Renal cortical epithelial cell (primary cell): ENCODE measurements at regions not wholly inside any gene's neighbourhood (a gene's known extent, or its start where the extent isn't known, plus 50 kb on each side); places are given as distances from the start of the nearest gene placed in this dataset.
A peak's percentile ranks its signal among the peaks of the same experiment; 100 is the strongest.
"Not testable (repeated sequence)": the region's sequence is repeated elsewhere in the genome, so short reads cannot be mapped to it uniquely, and the experiment has no call there.

ENCODE experiments used
- DNase-seq: peaks from one replicate; pipeline ENCODE4 v3.0.0-alpha.2; 2011; ENCODE audit warnings: low read depth

- no peak for DNase-seq
These were observed 1355.2 kb downstream of the CDH8 start for GRCh38 chr16:60681043-60681442.

GRCh38 chr16:60675022-60675421 is 1361.2 kb downstream of the CDH8 start:
- DNase-seq, result no peak

DNA sequence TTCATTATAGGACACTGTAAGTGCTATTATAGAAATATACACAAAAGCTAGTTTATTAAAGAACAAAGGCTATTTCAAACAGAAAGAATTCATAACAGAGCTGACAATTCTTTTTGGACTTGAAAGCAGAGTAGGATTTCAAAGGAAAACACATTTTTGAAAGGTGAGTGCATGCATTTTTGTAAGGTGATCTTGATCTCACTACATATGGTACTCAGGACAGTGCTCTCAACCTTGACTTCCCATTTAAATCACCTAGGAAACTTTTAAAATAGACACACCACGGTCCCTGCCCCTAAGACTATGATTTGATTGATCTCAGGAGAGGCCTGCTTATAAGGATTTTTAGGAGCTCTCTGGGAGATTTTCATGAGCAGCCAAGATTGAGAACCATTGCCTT is 1362.0 kb downstream of the CDH8 start:
- DNase-seq, result no peak

DNA sequence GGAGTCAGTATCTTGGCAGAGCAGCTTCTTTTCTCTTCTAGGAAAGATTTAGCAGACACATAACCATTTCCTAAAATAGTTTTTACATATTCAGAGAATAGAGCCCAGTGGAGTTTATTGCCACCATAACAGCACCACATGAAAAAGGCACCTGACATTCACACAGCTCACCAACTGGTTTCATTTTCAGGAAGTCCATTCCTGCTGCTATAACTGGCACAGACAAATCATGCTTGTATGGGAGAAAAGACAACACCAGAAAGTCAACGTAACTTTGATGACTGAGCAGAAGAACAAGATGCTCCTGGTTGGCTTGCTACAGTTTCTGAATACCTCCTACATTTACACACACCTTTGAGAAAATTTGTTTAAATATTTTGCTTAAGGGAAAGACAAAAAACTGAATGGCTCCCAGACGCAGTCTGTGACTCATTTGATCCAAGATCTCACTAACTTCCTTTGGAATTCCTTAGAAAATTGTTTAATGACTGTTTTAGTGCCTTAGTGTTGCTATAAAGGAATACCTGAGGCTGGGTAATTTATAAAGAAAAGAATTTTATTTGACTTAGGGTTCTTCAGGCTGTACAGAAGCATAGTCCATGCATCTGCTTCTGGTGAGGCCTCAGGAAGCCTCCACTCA is 1380.6 kb downstream of the CDH8 start:
- no peak for DNase-seq

- no peak for DNase-seq
These were observed 1384.9 kb downstream of the CDH8 start for GRCh38 chr16:60651346-60651745.

GRCh38 chr16:60648290-60648689 is 1387.9 kb downstream of the CDH8 start:
- DNase-seq, result no peak

GRCh38 chr16:60647388-60647787 is 1388.8 kb downstream of the CDH8 start:
- not testable (repeated sequence) for DNase-seq

- no peak for DNase-seq
These were observed 1389.6 kb downstream of the CDH8 start for GRCh38 chr16:60646631-60647030.

DNA sequence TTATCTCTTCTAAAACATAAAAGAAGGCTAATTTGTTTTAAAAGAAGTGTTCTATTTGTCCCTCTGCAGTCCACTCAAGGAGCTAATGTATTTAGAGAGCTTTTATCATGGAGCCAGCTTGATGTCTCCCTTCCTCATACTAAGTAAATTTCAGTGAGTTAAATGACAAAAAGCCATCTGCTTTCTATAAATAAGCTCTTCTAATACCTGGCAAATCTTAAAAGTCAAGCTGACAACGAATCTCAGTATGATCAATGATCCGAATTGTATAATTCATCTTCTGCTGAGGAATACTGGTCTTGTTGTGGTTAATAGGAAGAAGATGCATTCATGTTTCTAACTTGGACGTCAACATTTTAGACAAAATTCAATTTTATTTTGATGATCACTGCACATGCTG is 1390.7 kb downstream of the CDH8 start:
- DNase-seq, result no peak

DNA sequence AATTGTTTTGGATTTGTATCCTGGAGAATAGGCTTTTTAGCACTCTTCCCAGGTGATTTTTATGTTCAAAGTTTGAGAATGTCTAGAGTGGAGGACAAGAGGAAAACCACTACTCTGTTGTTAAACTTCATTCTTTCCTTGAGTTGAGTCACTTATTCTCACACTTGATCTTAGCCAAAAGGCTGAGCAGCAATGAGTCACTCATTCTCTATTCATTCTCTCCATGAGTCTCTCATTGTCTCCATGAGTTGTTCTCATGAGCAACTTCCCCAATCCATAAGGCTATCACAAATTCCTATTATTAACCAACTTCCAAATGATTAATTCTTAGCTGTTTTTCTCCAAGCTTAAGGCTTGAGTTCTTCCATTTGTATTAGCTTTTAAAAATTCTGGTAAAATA is 1393.3 kb downstream of the CDH8 start:
- DNase-seq, result peak; percentile 6

DNA sequence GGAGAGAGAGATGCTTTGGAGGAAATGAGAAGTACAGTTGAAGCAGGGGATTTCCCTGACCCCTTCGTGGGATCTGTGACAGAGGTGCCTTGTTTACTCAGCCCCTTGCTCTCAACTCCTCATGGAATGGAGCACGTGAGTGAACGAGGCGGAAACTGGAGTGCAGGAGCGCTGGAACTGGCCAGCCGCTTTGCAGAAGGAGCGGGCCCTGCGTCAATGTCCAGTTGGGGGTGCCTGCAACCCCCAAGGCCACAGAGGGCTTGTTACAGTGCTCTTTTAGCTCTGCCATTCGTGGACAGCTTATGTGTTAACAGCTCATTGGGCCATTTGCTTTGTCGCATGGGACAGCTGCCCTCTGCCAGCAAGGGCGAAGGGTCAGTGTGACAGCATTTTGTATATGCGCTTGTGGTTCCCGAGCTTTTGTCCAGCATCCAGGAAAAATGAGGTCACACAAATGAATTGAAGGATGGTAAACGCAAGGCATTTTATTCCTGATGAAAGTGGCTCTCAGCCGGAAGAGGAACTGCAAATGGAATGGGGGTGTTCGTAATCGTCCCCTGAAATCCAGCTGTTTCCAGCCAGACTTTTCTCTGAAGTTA is 1395.1 kb downstream of the CDH8 start:
- DNase-seq, result no peak

DNA sequence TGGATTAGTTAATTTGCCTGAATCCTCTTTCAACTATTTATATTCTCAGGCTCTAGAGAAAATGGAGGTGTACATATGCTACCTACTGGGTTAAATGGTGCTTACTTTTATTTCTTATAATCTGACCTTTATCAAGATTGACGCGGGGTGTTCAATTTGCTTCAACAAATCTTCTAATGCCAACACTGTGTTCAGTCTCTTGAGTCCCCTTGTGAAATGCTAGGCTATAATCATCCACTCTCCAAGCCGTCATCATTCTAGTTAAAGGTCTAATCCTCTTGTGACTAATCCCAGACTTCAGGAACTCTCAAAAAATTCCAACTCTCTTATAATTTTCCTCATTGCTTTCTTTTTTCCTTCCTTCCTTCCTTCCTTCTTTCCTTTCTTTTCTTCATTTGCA is 1396.2 kb downstream of the CDH8 start:
- no peak for DNase-seq

DNA sequence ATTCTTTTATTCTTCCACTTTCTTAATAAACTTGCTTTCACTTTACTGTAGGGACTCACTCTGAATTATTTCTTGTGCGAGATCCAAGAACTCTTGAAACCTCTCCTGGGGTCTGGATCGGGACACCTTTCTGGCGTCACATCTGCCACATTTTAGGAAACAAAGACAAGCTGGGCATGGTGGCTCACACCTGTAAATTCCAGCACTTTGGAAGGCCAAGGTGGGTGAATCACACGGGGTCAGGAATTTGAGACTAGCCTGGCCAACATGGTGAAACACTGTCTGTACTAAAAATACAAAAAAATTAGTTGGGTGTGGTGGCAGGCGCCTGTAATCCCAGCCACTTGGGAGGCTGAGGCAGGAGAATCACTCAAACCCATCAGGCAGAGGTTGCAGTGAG is 1399.6 kb downstream of the CDH8 start:
- DNase-seq, result not testable (repeated sequence)

DNA sequence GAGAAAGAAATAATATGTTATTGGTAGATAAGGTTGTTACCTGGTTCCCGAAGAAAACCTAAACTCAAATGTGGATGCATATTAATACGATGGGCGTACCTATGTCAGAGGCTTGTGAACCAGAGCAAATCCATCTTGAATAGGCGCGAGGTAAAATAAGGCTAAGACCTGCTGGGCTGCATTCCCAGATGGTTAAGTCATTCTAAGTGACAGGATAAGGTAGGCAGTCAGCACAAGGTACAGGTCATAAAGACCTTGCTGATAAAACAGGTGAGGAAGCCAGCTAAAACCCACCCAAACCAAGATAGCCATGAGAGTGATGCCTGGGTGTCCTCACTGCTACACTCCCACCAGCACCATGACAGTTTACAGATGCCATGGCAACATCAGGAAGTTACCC is 1400.1 kb downstream of the CDH8 start:
- DNase-seq, result peak; percentile 2

- DNase-seq, result no peak
These were observed 1400.7 kb downstream of the CDH8 start for GRCh38 chr16:60635548-60635947.

- DNase-seq, result no peak
These were observed 1424.4 kb downstream of the CDH8 start for GRCh38 chr16:60611844-60612243.

DNA sequence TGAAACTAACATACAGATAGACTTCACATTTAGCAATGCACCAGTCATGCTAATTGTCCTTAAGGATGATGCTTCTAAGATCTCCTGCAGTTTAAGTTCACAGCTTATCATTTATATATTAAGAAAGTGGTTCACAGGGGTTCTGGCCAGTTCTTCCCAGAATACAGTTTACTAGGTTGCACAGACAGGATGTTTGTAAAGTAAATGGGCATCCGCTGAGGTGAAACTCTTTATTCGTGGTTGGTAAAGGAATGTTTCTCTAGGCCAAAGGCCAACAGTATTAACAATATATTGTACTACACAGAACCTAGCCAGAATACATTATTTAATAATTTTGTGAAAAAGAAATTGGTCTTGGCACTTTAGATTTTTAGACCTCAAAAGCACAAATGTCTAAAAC is 1427.3 kb downstream of the CDH8 start:
- no peak for DNase-seq

- DNase-seq, result not testable (repeated sequence)
These were observed 1430.6 kb downstream of the CDH8 start for GRCh38 chr16:60605652-60606051.

- DNase-seq, result no peak
These were observed 1431.1 kb downstream of the CDH8 start for GRCh38 chr16:60605176-60605575.

- no peak for DNase-seq
These were observed 1449.7 kb downstream of the CDH8 start for GRCh38 chr16:60586493-60586892.

DNA sequence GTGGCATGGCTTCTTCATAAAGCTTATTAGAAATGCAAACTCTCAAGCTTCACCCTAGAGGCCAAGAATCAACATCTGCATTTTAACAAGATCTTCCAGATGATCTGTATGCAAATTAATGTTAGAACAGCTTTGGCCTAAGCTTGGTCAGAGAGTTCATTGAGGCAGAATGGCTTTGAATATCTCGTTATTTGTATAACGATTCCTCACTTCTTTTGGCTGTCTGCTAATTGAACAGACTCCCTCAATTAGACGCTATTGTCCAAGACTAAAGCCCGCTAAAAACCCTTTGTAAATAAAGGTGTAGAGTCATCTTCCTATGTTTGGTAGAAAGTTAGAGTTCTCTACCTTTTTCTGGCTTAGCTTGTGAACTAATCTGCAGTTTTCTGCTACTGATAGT is 1453.7 kb downstream of the CDH8 start:
- no peak for DNase-seq

- no peak for DNase-seq
These were observed 1469.3 kb downstream of the CDH8 start for GRCh38 chr16:60566901-60567300.

GRCh38 chr16:60564588-60564987 is 1471.7 kb downstream of the CDH8 start:
- no peak for DNase-seq

- no peak for DNase-seq
These were observed 1473.1 kb downstream of the CDH8 start for GRCh38 chr16:60563166-60563565.
